HG02970 (cell line): ENCODE measurements at regions not wholly inside any gene's neighbourhood (a gene's known extent, or its start where the extent isn't known, plus 50 kb on each side); places are given as distances from the start of the nearest gene placed in this dataset.

Source experiments
- ATAC-seq: cut with Tn5 transposase; IDR thresholded peaks from one replicate; pipeline ENCODE4 v1.9.1; 2021; ENCODE audit warnings: mild to moderate bottlenecking, moderate library complexity, moderate number of reproducible peaks; ENCODE audit not compliant: unreplicated experiment, low FRiP score

GRCh38 chr11:130816546-130817329 lies 99.5 kb downstream of the SNX19 start:
- ATAC-seq: no peak

GRCh38 chr11:130817330-130817944 lies 98.8 kb downstream of the SNX19 start:
- no peak for ATAC-seq

- ATAC-seq: no peak
Observed at GRCh38 chr11:130819625-130820024, 96.7 kb downstream of the SNX19 start.
